HFFc6 (cell line): ENCODE measurements at regions not wholly inside any gene's neighbourhood (a gene's known extent, or its start where the extent isn't known, plus 50 kb on each side); places are given as distances from the start of the nearest gene placed in this dataset.

Source experiments
- DNase-seq: peaks from one replicate; pipeline ENCODE4 v3.0.0-alpha.2; 2018
- H3K27ac Mint-ChIP-seq: 2 replicates; pipeline ENCODE4 v1.8.0; 2020; ENCODE audit warnings: mild to moderate bottlenecking, mixed read lengths
- H3K27me3 Mint-ChIP-seq: 2 replicates; pipeline ENCODE4 v1.8.0; 2021; ENCODE audit warnings: mild to moderate bottlenecking, moderate library complexity, mixed read lengths; ENCODE audit not compliant: insufficient read depth
- H3K36me3 Mint-ChIP-seq: 2 replicates; pipeline ENCODE4 v1.8.0; 2021; ENCODE audit warnings: low read depth, mixed read lengths
- H3K4me1 Mint-ChIP-seq: 2 replicates; pipeline ENCODE4 v1.8.0; 2020; ENCODE audit warnings: low read depth, mixed read lengths
- H3K4me3 Mint-ChIP-seq: 2 replicates; pipeline ENCODE4 v1.8.0; 2020; ENCODE audit warnings: mild to moderate bottlenecking, moderate library complexity, mixed read lengths
- H3K9me3 Mint-ChIP-seq: 2 replicates; pipeline ENCODE4 v1.8.0; 2020; ENCODE audit warnings: mild to moderate bottlenecking, mixed read lengths
- CTCF ChIP-seq: fragments of 200-600 bp; sonication (generic); IDR thresholded peaks from 2 replicates; pipeline ENCODE4 v1.5.0; 2021; ENCODE audit warnings: antibody characterized with exemption, mild to moderate bottlenecking

GRCh38 chr16:13314633-13315032 lies 413.2 kb downstream of the SHISA9 start:
- no peak for TF ChIP-seq CTCF
- DNase-seq: no peak
- Mint-ChIP-seq H3K27me3 (peaks cover 6% of the 10 kb centered on the region; the same call in 1 of the 2 replicates), H3K36me3 (no peaks in the 10 kb centered on the region), H3K9me3 (peaks cover 6% of the 10 kb centered on the region; the same call in 1 of the 2 replicates), H3K4me1 (no peaks in the 10 kb centered on the region), H3K4me3 (no peak overlapping the region), H3K27ac (no peak overlapping the region)

GRCh38 chr16:13315642-13316427 lies 414.4 kb downstream of the SHISA9 start:
- no peak overlapping the region for H3K27ac Mint-ChIP-seq
- H3K9me3 Mint-ChIP-seq: peaks cover 6% of the 10 kb centered on the region; the same call in 1 of the 2 replicates
- H3K27me3 Mint-ChIP-seq: peaks cover 6% of the 10 kb centered on the region; the same call in 1 of the 2 replicates
- TF ChIP-seq CTCF: no peak
- H3K4me1 Mint-ChIP-seq: no peaks in the 10 kb centered on the region
- H3K36me3 Mint-ChIP-seq: no peaks in the 10 kb centered on the region
- H3K4me3 Mint-ChIP-seq: no peak overlapping the region
- no peak for DNase-seq

DNA sequence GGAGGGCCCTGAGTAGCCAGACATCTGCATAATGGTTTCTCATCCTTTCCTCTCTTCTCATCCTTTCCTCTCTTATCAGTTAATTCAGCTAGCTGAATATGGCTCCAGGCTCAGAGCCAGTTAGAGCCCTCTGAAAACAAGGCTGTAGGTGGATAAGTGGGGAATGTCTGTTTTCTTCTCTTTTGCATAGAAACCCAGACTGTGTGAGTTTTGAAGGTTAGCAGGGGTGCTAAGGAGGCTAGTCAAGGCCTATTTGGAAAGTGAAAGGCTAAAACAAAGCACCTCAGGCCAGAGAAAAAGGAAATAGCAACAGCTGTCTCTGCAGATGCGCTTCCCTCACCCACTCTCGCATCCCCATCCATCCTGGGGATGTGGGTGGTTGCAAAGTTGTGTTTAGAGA lies 420.9 kb downstream of the SHISA9 start:
- Mint-ChIP-seq H3K36me3 (no peaks in the 10 kb centered on the region), H3K4me3 (no peak overlapping the region), H3K27me3 (peaks cover 4% of the 10 kb centered on the region; the same call in 1 of the 2 replicates), H3K27ac (no peak overlapping the region), H3K9me3 (peaks cover 4% of the 10 kb centered on the region), H3K4me1 (no peaks in the 10 kb centered on the region)
- no peak for TF ChIP-seq CTCF
- no peak for DNase-seq

DNA sequence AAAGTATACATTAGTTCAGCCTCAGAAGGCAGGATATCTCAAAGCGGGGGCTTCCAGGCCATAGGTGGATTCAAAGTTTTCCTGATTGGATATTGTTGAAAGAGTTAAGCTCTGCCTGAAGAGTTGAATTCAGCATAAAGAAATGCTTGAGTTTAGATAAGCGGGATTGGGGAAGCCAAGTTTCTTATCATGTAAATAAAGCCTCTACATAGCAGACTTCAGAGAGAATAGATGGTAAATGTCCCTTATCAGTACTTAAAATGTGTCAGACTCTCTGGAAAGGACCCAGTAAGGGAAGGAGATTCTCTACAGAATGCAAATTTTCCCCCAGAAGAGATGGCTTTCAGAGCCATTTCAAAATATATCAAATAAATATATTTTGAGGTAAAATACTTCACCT lies 423.5 kb downstream of the SHISA9 start:
- peaks cover 8% of the 10 kb centered on the region for H3K9me3 Mint-ChIP-seq
- H3K4me3 Mint-ChIP-seq: no peak overlapping the region
- peaks cover 2% of the 10 kb centered on the region; the same call in 1 of the 2 replicates for H3K27me3 Mint-ChIP-seq
- no peak for TF ChIP-seq CTCF
- no peak for DNase-seq
- H3K4me1 Mint-ChIP-seq: no peaks in the 10 kb centered on the region
- H3K36me3 Mint-ChIP-seq: no peaks in the 10 kb centered on the region
- H3K27ac Mint-ChIP-seq: no peak overlapping the region

GRCh38 chr16:13325396-13325795 lies 424.0 kb downstream of the SHISA9 start:
- Mint-ChIP-seq H3K27ac (no peak overlapping the region), H3K27me3 (peaks cover 2% of the 10 kb centered on the region; the same call in 1 of the 2 replicates), H3K36me3 (no peaks in the 10 kb centered on the region), H3K9me3 (peaks cover 8% of the 10 kb centered on the region), H3K4me1 (no peaks in the 10 kb centered on the region), H3K4me3 (no peak overlapping the region)
- no peak for DNase-seq
- no peak for TF ChIP-seq CTCF
